Loucy (cell line): ENCODE measurements at regions not wholly inside any gene's neighbourhood (a gene's known extent, or its start where the extent isn't known, plus 50 kb on each side); places are given as distances from the start of the nearest gene placed in this dataset.

Experiments
- H2AFZ ChIP-seq: fragments of 200-600 bp; sonication (generic); 2 replicates; pipeline ENCODE4 v1.6.0; 2016; ENCODE audit warnings: antibody characterized with exemption, mild to moderate bottlenecking, low read length, moderate library complexity
- H3F3A ChIP-seq: fragments of 200-600 bp; 2 replicates; pipeline ENCODE4 v1.6.0; 2016; ENCODE audit warnings: antibody characterized with exemption, low read depth, mild to moderate bottlenecking
- H3K27me3 ChIP-seq: fragments of 200-600 bp; sonication (generic); 2 replicates; pipeline ENCODE4 v1.6.1; 2014; ENCODE audit warnings: low read length, mild to moderate bottlenecking; ENCODE audit not compliant: insufficient read depth, poor library complexity, severe bottlenecking
- H3K36me3 ChIP-seq: fragments of 200-600 bp; sonication (generic); 2 replicates; pipeline ENCODE4 v1.6.1; 2016; ENCODE audit warnings: low read length; ENCODE audit not compliant: insufficient read depth
- H3K4me1 ChIP-seq: fragments of 200-600 bp; sonication (generic); 2 replicates; pipeline ENCODE4 v1.5.1; 2014; ENCODE audit warnings: low read length, mild to moderate bottlenecking; ENCODE audit not compliant: insufficient read depth, poor library complexity, severe bottlenecking
- H3K4me2 ChIP-seq: fragments of 200-600 bp; sonication (generic); 2 replicates; pipeline ENCODE4 v1.6.0; 2014; ENCODE audit warnings: antibody characterized with exemption, low read length, low read depth, mild to moderate bottlenecking; ENCODE audit not compliant: poor library complexity, severe bottlenecking
- H3K4me3 ChIP-seq: fragments of 200-600 bp; sonication (generic); 2 replicates; pipeline ENCODE4 v1.5.1; 2014; ENCODE audit warnings: low read length, mild to moderate bottlenecking, mixed read lengths; ENCODE audit not compliant: poor library complexity, severe bottlenecking
- H3K79me2 ChIP-seq: fragments of 200-600 bp; sonication (generic); 2 replicates; pipeline ENCODE4 v1.6.1; 2014; ENCODE audit warnings: low read length; ENCODE audit not compliant: insufficient read depth
- H3K9ac ChIP-seq: fragments of 200-600 bp; sonication (generic); 2 replicates; pipeline ENCODE4 v1.6.0; 2014; ENCODE audit warnings: mild to moderate bottlenecking, low read depth, low read length, moderate library complexity; ENCODE audit not compliant: poor library complexity, severe bottlenecking
- H3K9me2 ChIP-seq: fragments of 200-600 bp; sonication (generic); replicated peaks from 2 replicates; pipeline ENCODE4 v1.6.1; 2016; ENCODE audit warnings: low read depth, low read length, mixed read lengths
- H3K9me3 ChIP-seq: fragments of 200-600 bp; sonication (generic); 2 replicates; pipeline ENCODE4 v1.6.1; 2014; ENCODE audit warnings: mild to moderate bottlenecking, antibody characterized with exemption, low read length, low read depth; ENCODE audit not compliant: insufficient read depth
- H4K20me1 ChIP-seq: fragments of 200-600 bp; sonication (generic); 2 replicates; pipeline ENCODE4 v1.6.0; 2014; ENCODE audit warnings: antibody characterized with exemption, low read length, mild to moderate bottlenecking; ENCODE audit not compliant: insufficient read depth, poor library complexity, severe bottlenecking
- CTCF ChIP-seq: fragments of 200-600 bp; sonication (generic); conservative IDR thresholded peaks from 2 replicates; pipeline ENCODE4 v1.5.1; 2014; ENCODE audit warnings: mild to moderate bottlenecking, antibody characterized with exemption, low read length
- EZH2phosphoT487 ChIP-seq: fragments of 200-600 bp; IDR thresholded peaks from 2 replicates; pipeline ENCODE4 v1.6.1; 2018; ENCODE audit warnings: antibody characterized with exemption, mild to moderate bottlenecking, moderate library complexity, borderline replicate concordance

GRCh38 chr10:21317902-21318301 lies 207.6 kb downstream of the SKIDA1 start:
- H3K4me3 ChIP-seq: no peak overlapping the region
- no peaks in the 10 kb centered on the region for H3F3A ChIP-seq
- H3K79me2 ChIP-seq: no peaks in the 10 kb centered on the region
- no peaks in the 10 kb centered on the region for H3K27me3 ChIP-seq
- no peak overlapping the region for H2AFZ ChIP-seq
- TF ChIP-seq CTCF: no peak
- TF ChIP-seq EZH2phosphoT487: no peak
- H3K4me2 ChIP-seq: no peak overlapping the region
- H3K9ac ChIP-seq: no peak overlapping the region
- H4K20me1 ChIP-seq: no peaks in the 10 kb centered on the region
- H3K9me2 ChIP-seq: no peaks in the 10 kb centered on the region
- no peaks in the 10 kb centered on the region for H3K9me3 ChIP-seq
- H3K36me3 ChIP-seq: no peaks in the 10 kb centered on the region
- no peaks in the 10 kb centered on the region for H3K4me1 ChIP-seq

GRCh38 chr10:21315645-21316220 lies 209.7 kb downstream of the SKIDA1 start:
- no peaks in the 10 kb centered on the region for H3K9me3 ChIP-seq
- H3K36me3 ChIP-seq: no peaks in the 10 kb centered on the region
- H3K4me2 ChIP-seq: no peak overlapping the region
- no peaks in the 10 kb centered on the region for H3K79me2 ChIP-seq
- TF ChIP-seq EZH2phosphoT487: no peak
- TF ChIP-seq CTCF: no peak
- H3K9ac ChIP-seq: no peak overlapping the region
- H3K4me3 ChIP-seq: no peak overlapping the region
- H3K27me3 ChIP-seq: no peaks in the 10 kb centered on the region
- H4K20me1 ChIP-seq: no peaks in the 10 kb centered on the region
- no peaks in the 10 kb centered on the region for H3K4me1 ChIP-seq
- H3F3A ChIP-seq: no peaks in the 10 kb centered on the region
- H2AFZ ChIP-seq: no peak overlapping the region
- no peaks in the 10 kb centered on the region for H3K9me2 ChIP-seq

- no peak for TF ChIP-seq EZH2phosphoT487
- TF ChIP-seq CTCF: no peak
- Histone ChIP-seq H3K4me2 (no peak overlapping the region), H4K20me1 (no peaks in the 10 kb centered on the region), H3F3A (no peaks in the 10 kb centered on the region), H3K36me3 (no peaks in the 10 kb centered on the region), H3K9me2 (no peaks in the 10 kb centered on the region), H3K9me3 (no peaks in the 10 kb centered on the region), H3K27me3 (no peaks in the 10 kb centered on the region), H3K9ac (no peak overlapping the region), H2AFZ (no peak overlapping the region), H3K4me3 (no peak overlapping the region), H3K79me2 (no peaks in the 10 kb centered on the region), H3K4me1 (no peaks in the 10 kb centered on the region)
Measured at GRCh38 chr10:21314906-21315644, 210.4 kb downstream of the SKIDA1 start.
